Tibial nerve (tissue), 4 donors: ENCODE measurements at regions not wholly inside any gene's neighbourhood (a gene's known extent, or its start where the extent isn't known, plus 50 kb on each side); places are given as distances from the start of the nearest gene placed in this dataset.

ENCODE experiments used
- DNase-seq, 2 donors: peaks; one replicate each; pipeline ENCODE4 v3.0.0-alpha.2; 2019; ENCODE audit warnings: low spot score in 2 of 2
- H3K27ac ChIP-seq, 4 donors: fragments of 200-600 bp; sonication (generic) in 3 of 4; one replicate each; pipeline ENCODE4 v1.5.1; 2017 to 2019; ENCODE audit warnings: mild to moderate bottlenecking in 1 of 4
- H3K27me3 ChIP-seq, 2 donors: fragments of 200-600 bp; sonication (generic) in 1 of 2; one replicate each; pipeline versions ENCODE4 v1.5.1 to v1.6.0; 2017 to 2019
- H3K36me3 ChIP-seq, 3 donors: fragments of 200-600 bp; sonication (generic); one replicate each; pipeline ENCODE4 v1.5.1; 2018 to 2019
- H3K4me1 ChIP-seq, 4 donors: fragments of 200-600 bp; sonication (generic) in 3 of 4; one replicate each; pipeline ENCODE4 v1.5.1; 2017 to 2019
- H3K4me3 ChIP-seq, 4 donors: fragments of 200-600 bp; sonication (generic) in 3 of 4; one replicate each; pipeline ENCODE4 v1.5.1; 2017 to 2019; ENCODE audit warnings: mild to moderate bottlenecking in 1 of 4, moderate library complexity in 1 of 4
- H3K9me3 ChIP-seq, 4 donors: fragments of 200-600 bp; sonication (generic) in 3 of 4; one replicate each; pipeline ENCODE4 v1.5.1; 2017 to 2019
- EP300 ChIP-seq, 2 donors: sonication (generic); formaldehyde crosslinking; IDR thresholded peaks; one replicate each; pipeline ENCODE4 v1.6.1; 2017; ENCODE audit warnings: antibody characterized with exemption in 2 of 2, mild to moderate bottlenecking in 1 of 2
- POLR2A ChIP-seq, 2 donors: fragments of 450-650 bp; IDR thresholded peaks; one replicate each; pipeline ENCODE4 v1.6.1; 2017; ENCODE audit warnings: antibody characterized with exemption in 2 of 2, mild to moderate bottlenecking in 2 of 2, moderate library complexity in 2 of 2
- WGBS, 2 donors: methylation state at CpG; one replicate each; pipeline ENCODE4 v1.1.5; 2018; 5-methylcytosine and 5-hydroxymethylcytosine counted together
- TF ChIP-seq, protein P1 (sequence below), 5 experiments: fragments of 200-600 bp in 3 of 5; fragments of 450-650 bp in 2 of 5; sonication (generic) in 3 of 5; IDR thresholded peaks; one replicate each; pipeline ENCODE4 v1.5.1; 2016 to 2019; ENCODE audit warnings: antibody characterized with exemption in 5 of 5, mild to moderate bottlenecking in 3 of 5, moderate library complexity in 2 of 5

DNA sequence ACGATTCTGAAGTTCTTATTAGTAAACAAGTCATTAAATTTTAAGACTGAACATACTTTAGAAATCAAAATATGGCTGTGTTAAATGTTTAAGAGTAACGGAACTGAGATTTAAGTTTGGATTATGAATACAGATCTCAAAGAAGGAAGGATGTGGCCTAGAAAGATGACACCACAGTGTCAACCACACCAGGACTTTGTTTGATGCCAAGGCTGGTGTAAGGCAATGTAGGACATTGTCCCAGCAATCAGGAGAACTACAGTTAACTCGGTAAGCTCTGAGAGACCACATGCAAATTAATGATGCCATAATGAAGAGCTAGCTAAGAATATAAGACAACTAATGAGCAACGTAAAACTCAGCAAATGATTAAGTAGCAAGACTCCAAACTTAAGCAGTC is 932.9 kb downstream of the ADGRL2 start:
- no peaks in the 10 kb centered on the region for H3K4me1 ChIP-seq
- H3K27ac ChIP-seq = no peak overlapping the region
- no peaks in the 10 kb centered on the region for H3K27me3 ChIP-seq
- TF ChIP-seq EP300 (IDR thresholded peaks at IDR 0.05) = no peak
- TF ChIP-seq, protein P1, sequence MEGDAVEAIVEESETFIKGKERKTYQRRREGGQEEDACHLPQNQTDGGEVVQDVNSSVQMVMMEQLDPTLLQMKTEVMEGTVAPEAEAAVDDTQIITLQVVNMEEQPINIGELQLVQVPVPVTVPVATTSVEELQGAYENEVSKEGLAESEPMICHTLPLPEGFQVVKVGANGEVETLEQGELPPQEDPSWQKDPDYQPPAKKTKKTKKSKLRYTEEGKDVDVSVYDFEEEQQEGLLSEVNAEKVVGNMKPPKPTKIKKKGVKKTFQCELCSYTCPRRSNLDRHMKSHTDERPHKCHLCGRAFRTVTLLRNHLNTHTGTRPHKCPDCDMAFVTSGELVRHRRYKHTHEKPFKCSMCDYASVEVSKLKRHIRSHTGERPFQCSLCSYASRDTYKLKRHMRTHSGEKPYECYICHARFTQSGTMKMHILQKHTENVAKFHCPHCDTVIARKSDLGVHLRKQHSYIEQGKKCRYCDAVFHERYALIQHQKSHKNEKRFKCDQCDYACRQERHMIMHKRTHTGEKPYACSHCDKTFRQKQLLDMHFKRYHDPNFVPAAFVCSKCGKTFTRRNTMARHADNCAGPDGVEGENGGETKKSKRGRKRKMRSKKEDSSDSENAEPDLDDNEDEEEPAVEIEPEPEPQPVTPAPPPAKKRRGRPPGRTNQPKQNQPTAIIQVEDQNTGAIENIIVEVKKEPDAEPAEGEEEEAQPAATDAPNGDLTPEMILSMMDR (IDR thresholded peaks at IDR 0.05) = no peak
- TF ChIP-seq POLR2A (IDR thresholded peaks at IDR 0.05) = no peak
- no peak overlapping the region for H3K4me3 ChIP-seq
- WGBS, 2 donors = 92 to 94% methylated on average over 4 of the region's 4 CpGs
- H3K9me3 ChIP-seq = peaks cover 0 to 25% (median 12%) of the 10 kb centered on the region in 4 donors
- no peaks in the 10 kb centered on the region for H3K36me3 ChIP-seq
- no peak for DNase-seq

- TF ChIP-seq, protein P1 (IDR thresholded peaks at IDR 0.05) = no peak
- TF ChIP-seq EP300 (IDR thresholded peaks at IDR 0.05) (no peak), POLR2A (IDR thresholded peaks at IDR 0.05) (no peak)
- no peak for DNase-seq
- Histone ChIP-seq H3K27ac (no peak overlapping the region), H3K36me3 (no peaks in the 10 kb centered on the region), H3K27me3 (no peaks in the 10 kb centered on the region), H3K4me1 (no peaks in the 10 kb centered on the region), H3K4me3 (no peak overlapping the region), H3K9me3 (peaks cover 0 to 25% (median 12%) of the 10 kb centered on the region in 4 donors)
Measured at GRCh38 chr1:82731216-82731615, 930.5 kb downstream of the ADGRL2 start.

- Histone ChIP-seq H3K27me3 (no peaks in the 10 kb centered on the region), H3K4me3 (no peak overlapping the region), H3K4me1 (no peaks in the 10 kb centered on the region), H3K36me3 (no peaks in the 10 kb centered on the region), H3K27ac (no peak overlapping the region), H3K9me3 (peaks cover 0 to 25% (median 12%) of the 10 kb centered on the region in 4 donors)
- no peak for DNase-seq
- TF ChIP-seq POLR2A (IDR thresholded peaks at IDR 0.05) (no peak), EP300 (IDR thresholded peaks at IDR 0.05) (no peak)
- TF ChIP-seq, protein P1 (IDR thresholded peaks at IDR 0.05) = no peak
Measured at GRCh38 chr1:82728206-82728605, 927.5 kb downstream of the ADGRL2 start.

- H3K27ac ChIP-seq = no peak overlapping the region
- TF ChIP-seq, protein P1 (IDR thresholded peaks at IDR 0.05) = no peak
- TF ChIP-seq POLR2A (IDR thresholded peaks at IDR 0.05) (no peak), EP300 (IDR thresholded peaks at IDR 0.05) (no peak)
Measured at GRCh38 chr1:82724246-82724645, 923.5 kb downstream of the ADGRL2 start.

GRCh38 chr1:82722608-82723007 is 921.9 kb downstream of the ADGRL2 start:
- Histone ChIP-seq H3K36me3 (no peaks in the 10 kb centered on the region), H3K4me1 (no peaks in the 10 kb centered on the region), H3K9me3 (peaks cover 0 to 9% (median 0%) of the 10 kb centered on the region in 4 donors), H3K27ac (no peak overlapping the region), H3K4me3 (no peak overlapping the region), H3K27me3 (no peaks in the 10 kb centered on the region)
- WGBS, 2 donors = 92 to 99% methylated on average over 3 of the region's 3 CpGs
- DNase-seq = no peak
- TF ChIP-seq POLR2A (IDR thresholded peaks at IDR 0.05) = no peak
- TF ChIP-seq, protein P1 (IDR thresholded peaks at IDR 0.05) = no peak
- TF ChIP-seq EP300 (IDR thresholded peaks at IDR 0.05) = no peak

More at GRCh38 chr1:82724246-82724645, 923.5 kb downstream of the ADGRL2 start:
- no peak overlapping the region for H3K4me3 ChIP-seq
- H3K4me1 ChIP-seq = no peaks in the 10 kb centered on the region
- DNase-seq = no peak
- peaks cover 0 to 9% (median 0%) of the 10 kb centered on the region in 4 donors for H3K9me3 ChIP-seq
- no peaks in the 10 kb centered on the region for H3K27me3 ChIP-seq
- WGBS, 2 donors = 94 to 97% methylated on average over 2 of the region's 2 CpGs
- H3K36me3 ChIP-seq = no peaks in the 10 kb centered on the region
